ENCODE measurements at regions not wholly inside any gene's neighbourhood (a gene's known extent, or its start where the extent isn't known, plus 50 kb on each side); places are given as distances from the start of the nearest gene placed in this dataset.

DNA sequence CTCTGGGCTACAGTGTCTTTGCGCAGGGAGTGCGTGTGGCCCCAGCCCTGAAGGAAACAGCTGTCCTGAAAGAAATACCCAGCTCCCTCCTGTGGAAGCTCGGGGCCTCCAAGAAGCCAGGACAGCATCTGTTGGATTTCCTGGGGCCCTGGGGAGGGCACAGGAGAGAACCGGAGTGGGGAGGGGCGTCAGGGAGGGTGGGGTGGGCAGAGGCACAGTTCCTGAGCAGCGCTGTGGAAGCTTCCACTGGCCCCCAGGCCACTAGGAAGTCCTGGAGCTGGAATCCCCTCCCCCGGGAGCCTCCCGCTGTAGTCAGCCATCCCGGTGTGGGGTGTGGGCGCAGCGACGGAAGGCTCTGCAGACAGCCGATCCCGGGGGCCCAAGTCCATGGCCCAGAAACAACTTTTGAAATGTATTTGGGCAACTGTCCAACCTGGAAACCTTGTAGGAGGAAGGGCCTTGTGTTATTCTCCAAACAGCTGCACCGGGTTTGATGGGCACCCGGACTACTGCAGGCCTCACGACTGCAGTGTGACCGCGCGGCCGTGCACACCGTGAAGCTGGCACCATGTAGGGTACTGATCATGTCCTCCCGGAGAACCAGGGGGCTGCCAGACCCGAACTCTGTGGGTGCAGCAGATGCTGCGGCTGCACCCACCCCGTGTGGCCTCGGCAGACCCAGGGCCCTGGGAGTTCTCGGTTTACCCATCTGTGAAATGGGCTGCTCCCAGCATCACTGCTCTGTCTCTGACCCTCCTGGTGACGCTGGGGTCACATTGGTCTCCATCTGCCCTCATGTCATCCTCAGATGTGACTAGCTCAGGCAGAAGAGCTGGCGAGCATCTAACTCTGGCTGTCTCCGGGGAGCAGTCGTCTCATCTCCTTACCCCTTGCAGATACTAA, 68.5 kb upstream of the HMX1 start:
- TF ChIP-seq EZH2phosphoT487 (IDR thresholded peaks at IDR 0.05; ENCODE audit: borderline replicate concordance, low read length): no peak
- no peak for TF ChIP-seq CTCF (IDR thresholded peaks at IDR 0.05; ENCODE audit: low read depth, low read length, poor library complexity, severe bottlenecking)
- Histone ChIP-seq H3K27ac (ENCODE audit: low read depth, low read length) (no peak overlapping the region), H3K79me2 (ENCODE audit: control insufficient read depth, low read length) (no peaks in the 10 kb centered on the region), H3K4me3 (ENCODE audit: low read length) (no peak overlapping the region), H4K20me1 (ENCODE audit: control insufficient read depth, insufficient read depth, low read depth, low read length) (no peaks in the 10 kb centered on the region), H3F3A (ENCODE audit: control insufficient read depth, insufficient read depth) (no peaks in the 10 kb centered on the region), H3K36me3 (ENCODE audit: control insufficient read depth, low read length) (no peaks in the 10 kb centered on the region), H3K27me3 (ENCODE audit: control insufficient read depth, low read length) (no peaks in the 10 kb centered on the region), H3K4me1 (ENCODE audit: control insufficient read depth, low read length) (no peaks in the 10 kb centered on the region), H3K9me2 (replicated peaks; ENCODE audit: control insufficient read depth, low read length) (no peaks in the 10 kb centered on the region), H3K4me2 (ENCODE audit: low read length) (no peak overlapping the region), H3K9me3 (ENCODE audit: control insufficient read depth, insufficient read depth, low read length) (no peaks in the 10 kb centered on the region)

- Histone ChIP-seq H3K27me3 (ENCODE audit: control insufficient read depth, low read length) (no peaks in the 10 kb centered on the region), H4K20me1 (ENCODE audit: control insufficient read depth, insufficient read depth, low read depth, low read length) (no peaks in the 10 kb centered on the region), H3F3A (ENCODE audit: control insufficient read depth, insufficient read depth) (no peaks in the 10 kb centered on the region), H3K27ac (ENCODE audit: low read depth, low read length) (no peak overlapping the region), H3K9me3 (ENCODE audit: control insufficient read depth, insufficient read depth, low read length) (no peaks in the 10 kb centered on the region), H3K9me2 (replicated peaks; ENCODE audit: control insufficient read depth, low read length) (no peaks in the 10 kb centered on the region), H3K4me2 (ENCODE audit: low read length) (no peak overlapping the region), H3K79me2 (ENCODE audit: control insufficient read depth, low read length) (no peaks in the 10 kb centered on the region), H3K4me3 (ENCODE audit: low read length) (no peak overlapping the region), H3K4me1 (ENCODE audit: control insufficient read depth, low read length) (no peaks in the 10 kb centered on the region), H3K36me3 (ENCODE audit: control insufficient read depth, low read length) (no peaks in the 10 kb centered on the region)
- TF ChIP-seq EZH2phosphoT487 (IDR thresholded peaks at IDR 0.05; ENCODE audit: borderline replicate concordance, low read length): no peak
- no peak for TF ChIP-seq CTCF (IDR thresholded peaks at IDR 0.05; ENCODE audit: low read depth, low read length, poor library complexity, severe bottlenecking)
Measured at GRCh38 chr4:8939160-8939839, 67.7 kb upstream of the HMX1 start.

DNA sequence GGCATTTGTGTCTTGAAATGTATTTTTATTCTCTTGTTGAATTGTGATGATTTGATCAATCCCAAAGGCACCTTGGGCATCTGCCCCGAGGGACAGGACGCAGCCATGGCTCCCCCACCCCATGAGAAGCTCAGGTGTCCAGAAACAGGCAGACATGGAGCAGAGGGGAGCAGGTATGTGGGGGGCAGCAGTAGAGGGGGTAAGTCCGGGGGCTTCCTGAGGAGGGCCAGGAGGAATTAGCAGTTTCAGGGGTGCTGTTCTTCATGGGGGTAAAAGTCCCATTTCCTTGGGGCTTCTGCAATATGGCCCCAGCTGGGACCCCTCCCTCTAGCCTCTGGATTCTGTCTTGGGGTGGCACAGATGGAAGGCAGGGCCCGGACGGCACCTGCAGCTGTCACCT, 67.0 kb upstream of the HMX1 start:
- Histone ChIP-seq H3F3A (ENCODE audit: control insufficient read depth, insufficient read depth) (no peaks in the 10 kb centered on the region), H3K27me3 (ENCODE audit: control insufficient read depth, low read length) (no peaks in the 10 kb centered on the region), H3K79me2 (ENCODE audit: control insufficient read depth, low read length) (no peaks in the 10 kb centered on the region), H3K27ac (ENCODE audit: low read depth, low read length) (no peak overlapping the region), H3K36me3 (ENCODE audit: control insufficient read depth, low read length) (no peaks in the 10 kb centered on the region), H3K9me3 (ENCODE audit: control insufficient read depth, insufficient read depth, low read length) (no peaks in the 10 kb centered on the region), H3K4me3 (ENCODE audit: low read length) (no peak overlapping the region), H3K4me2 (ENCODE audit: low read length) (no peak overlapping the region), H4K20me1 (ENCODE audit: control insufficient read depth, insufficient read depth, low read depth, low read length) (no peaks in the 10 kb centered on the region), H3K4me1 (ENCODE audit: control insufficient read depth, low read length) (no peaks in the 10 kb centered on the region), H3K9me2 (replicated peaks; ENCODE audit: control insufficient read depth, low read length) (no peaks in the 10 kb centered on the region)
- TF ChIP-seq CTCF (IDR thresholded peaks at IDR 0.05; ENCODE audit: low read depth, low read length, poor library complexity, severe bottlenecking): no peak
- TF ChIP-seq EZH2phosphoT487 (IDR thresholded peaks at IDR 0.05; ENCODE audit: borderline replicate concordance, low read length): no peak
